GM12873 (cell line): ENCODE measurements at regions not wholly inside any gene's neighbourhood (a gene's known extent, or its start where the extent isn't known, plus 50 kb on each side); places are given as distances from the start of the nearest gene placed in this dataset.

ENCODE experiments used
- CTCF ChIP-seq: IDR thresholded peaks from 2 replicates; pipeline ENCODE4 v1.5.1; 2012; ENCODE audit warnings: low read depth, mild to moderate bottlenecking, moderate library complexity, low read length, control low read depth; ENCODE audit not compliant: insufficient read depth; ENCODE audit errors: missing control alignments

- TF ChIP-seq CTCF, result no peak
Measured at GRCh38 chr2:219929835-219930234, 302.4 kb downstream of the SLC4A3 start.

DNA sequence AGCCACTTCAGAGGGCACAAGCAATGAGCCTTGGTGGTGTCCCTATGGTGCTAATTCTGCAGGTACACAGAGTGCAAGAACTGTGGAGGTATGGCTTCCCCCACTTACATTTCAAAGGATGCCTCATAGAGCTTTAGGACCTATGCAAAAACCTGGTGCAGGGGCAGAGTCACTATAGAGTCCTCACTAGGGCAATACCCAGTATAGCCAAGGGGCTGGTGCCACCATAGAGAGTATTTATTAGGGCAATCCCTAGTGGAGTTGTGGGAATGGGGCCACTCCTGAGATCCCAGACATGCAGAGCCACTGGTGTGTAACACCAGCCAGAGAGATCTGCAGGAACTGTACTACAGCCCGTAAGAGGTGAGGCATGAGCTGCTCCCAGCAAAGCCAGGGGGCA is 312.2 kb downstream of the SLC4A3 start:
- TF ChIP-seq CTCF, result no peak

GRCh38 chr2:219944866-219945265 is 317.4 kb downstream of the SLC4A3 start:
- no peak for TF ChIP-seq CTCF

DNA sequence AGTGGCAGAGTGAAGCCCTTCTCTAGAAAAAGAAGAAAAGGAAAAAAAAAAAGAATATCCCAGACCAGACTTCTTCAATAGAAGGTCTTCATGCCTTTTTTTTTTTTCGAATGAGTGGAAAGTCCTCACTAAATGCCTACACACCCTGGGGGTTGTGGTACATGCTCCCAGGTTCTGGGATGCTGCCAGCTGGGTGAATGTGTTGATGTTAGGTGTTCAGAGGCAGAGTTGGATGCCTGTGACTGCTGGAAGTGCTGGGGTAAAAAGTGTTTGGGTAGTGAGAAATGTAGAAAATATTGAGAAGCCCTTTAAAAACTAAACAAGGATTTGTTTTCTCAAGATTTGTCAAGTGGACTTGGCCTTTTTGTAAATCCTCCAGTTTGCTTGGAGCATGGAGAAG is 318.6 kb downstream of the SLC4A3 start:
- no peak for TF ChIP-seq CTCF

- TF ChIP-seq CTCF, result no peak
Measured at GRCh38 chr2:219946529-219946928, 319.1 kb downstream of the SLC4A3 start.

- no peak for TF ChIP-seq CTCF
Measured at GRCh38 chr2:219947575-219947974, 320.1 kb downstream of the SLC4A3 start.

- TF ChIP-seq CTCF, result no peak
Measured at GRCh38 chr2:219949053-219949452, 321.6 kb downstream of the SLC4A3 start.

DNA sequence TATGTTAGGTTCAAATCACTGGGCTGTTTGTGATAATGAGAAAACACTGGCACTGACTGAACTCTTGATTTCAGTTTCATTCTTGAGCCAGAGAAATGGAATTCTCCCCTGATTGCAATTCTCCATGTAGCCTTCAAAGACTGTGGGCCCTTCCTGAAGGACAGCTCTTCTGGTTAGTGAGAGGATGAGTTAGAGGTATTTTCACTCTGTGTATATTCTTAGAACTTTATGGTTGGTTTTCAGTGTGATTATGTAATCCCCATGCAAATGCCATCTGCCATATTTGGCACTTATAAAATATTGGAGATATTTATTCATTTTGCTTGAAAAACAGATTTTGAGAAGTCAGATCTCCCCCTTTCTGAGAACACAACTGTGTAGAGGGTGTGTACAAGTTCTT is 323.7 kb downstream of the SLC4A3 start:
- no peak for TF ChIP-seq CTCF
